ENCODE measurements at regions not wholly inside any gene's neighbourhood (a gene's known extent, or its start where the extent isn't known, plus 50 kb on each side); places are given as distances from the start of the nearest gene placed in this dataset.

- H3K4me3 ChIP-seq (ENCODE audit: low read depth, low read length) = no peak overlapping the region
- no peak for DNase-seq (ENCODE audit: low read depth)
These were observed 425.5 kb downstream of the GLRX3 start for GRCh38 chr10:130561681-130562080.

GRCh38 chr10:130567011-130567410 lies 430.8 kb downstream of the GLRX3 start:
- no peak for DNase-seq (ENCODE audit: low read depth)
- H3K4me3 ChIP-seq (ENCODE audit: low read depth, low read length) = no peak overlapping the region

- H3K4me3 ChIP-seq (ENCODE audit: low read depth, low read length) = no peak overlapping the region
- DNase-seq (ENCODE audit: low read depth) = no peak
These were observed 431.2 kb downstream of the GLRX3 start for GRCh38 chr10:130567436-130567835.

- no peak for DNase-seq (ENCODE audit: low read depth)
- H3K4me3 ChIP-seq (ENCODE audit: low read depth, low read length) = no peak overlapping the region
These were observed 432.1 kb downstream of the GLRX3 start for GRCh38 chr10:130568246-130568645.

GRCh38 chr10:130570074-130570473 lies 433.9 kb downstream of the GLRX3 start:
- DNase-seq (ENCODE audit: low read depth) = no peak

GRCh38 chr10:130571674-130572073 lies 435.5 kb downstream of the GLRX3 start:
- no peak overlapping the region for H3K4me3 ChIP-seq (ENCODE audit: low read depth, low read length)
- DNase-seq (ENCODE audit: low read depth) = no peak

More at GRCh38 chr10:130570074-130570473, 433.9 kb downstream of the GLRX3 start:
- no peak overlapping the region for H3K4me3 ChIP-seq (ENCODE audit: low read depth, low read length)

- DNase-seq (ENCODE audit: low read depth) = no peak
- no peak overlapping the region for H3K4me3 ChIP-seq (ENCODE audit: low read depth, low read length)
These were observed 437.3 kb downstream of the GLRX3 start for GRCh38 chr10:130573446-130573845.

- DNase-seq (ENCODE audit: low read depth) = no peak
- no peak overlapping the region for H3K4me3 ChIP-seq (ENCODE audit: low read depth, low read length)
These were observed 439.6 kb downstream of the GLRX3 start for GRCh38 chr10:130575756-130576285.

GRCh38 chr10:130576427-130576826 lies 440.2 kb downstream of the GLRX3 start:
- no peak overlapping the region for H3K4me3 ChIP-seq (ENCODE audit: low read depth, low read length)

GRCh38 chr10:130577039-130577438 lies 440.8 kb downstream of the GLRX3 start:
- no peak for DNase-seq (ENCODE audit: low read depth)

More at GRCh38 chr10:130576427-130576826, 440.2 kb downstream of the GLRX3 start:
- no peak for DNase-seq (ENCODE audit: low read depth)

GRCh38 chr10:130578532-130579289 lies 442.5 kb downstream of the GLRX3 start:
- no peak for DNase-seq (ENCODE audit: low read depth)
- no peak overlapping the region for H3K4me3 ChIP-seq (ENCODE audit: low read depth, low read length)

More at GRCh38 chr10:130577039-130577438, 440.8 kb downstream of the GLRX3 start:
- H3K4me3 ChIP-seq (ENCODE audit: low read depth, low read length) = no peak overlapping the region

- no peak overlapping the region for H3K4me3 ChIP-seq (ENCODE audit: low read depth, low read length)
- DNase-seq (ENCODE audit: low read depth) = no peak
These were observed 443.7 kb downstream of the GLRX3 start for GRCh38 chr10:130579913-130580312.

- no peak overlapping the region for H3K4me3 ChIP-seq (ENCODE audit: low read depth, low read length)
- no peak for DNase-seq (ENCODE audit: low read depth)
These were observed 444.8 kb downstream of the GLRX3 start for GRCh38 chr10:130580975-130581374.

- no peak for DNase-seq (ENCODE audit: low read depth)
- no peak overlapping the region for H3K4me3 ChIP-seq (ENCODE audit: low read depth, low read length)
These were observed 451.5 kb downstream of the GLRX3 start for GRCh38 chr10:130587718-130588117.

- no peak overlapping the region for H3K4me3 ChIP-seq (ENCODE audit: low read depth, low read length)
These were observed 469.8 kb downstream of the GLRX3 start for GRCh38 chr10:130606001-130606405.

GRCh38 chr10:130607366-130607765 lies 471.2 kb downstream of the GLRX3 start:
- no peak for DNase-seq (ENCODE audit: low read depth)
- H3K4me3 ChIP-seq (ENCODE audit: low read depth, low read length) = no peak overlapping the region

More at GRCh38 chr10:130606001-130606405, 469.8 kb downstream of the GLRX3 start:
- DNase-seq (ENCODE audit: low read depth) = no peak

- DNase-seq (ENCODE audit: low read depth) = no peak
These were observed 475.0 kb downstream of the GLRX3 start for GRCh38 chr10:130611239-130611638.

GRCh38 chr10:130615457-130615856 lies 479.3 kb downstream of the GLRX3 start:
- no peak overlapping the region for H3K4me3 ChIP-seq (ENCODE audit: low read depth, low read length)
- no peak for DNase-seq (ENCODE audit: low read depth)

More at GRCh38 chr10:130611239-130611638, 475.0 kb downstream of the GLRX3 start:
- H3K4me3 ChIP-seq (ENCODE audit: low read depth, low read length) = no peak overlapping the region

- no peak for DNase-seq (ENCODE audit: low read depth)
- no peak overlapping the region for H3K4me3 ChIP-seq (ENCODE audit: low read depth, low read length)
These were observed 481.8 kb downstream of the GLRX3 start for GRCh38 chr10:130617985-130618384.

- no peak overlapping the region for H3K4me3 ChIP-seq (ENCODE audit: low read depth, low read length)
- DNase-seq (ENCODE audit: low read depth) = no peak
These were observed 482.5 kb downstream of the GLRX3 start for GRCh38 chr10:130618647-130619046.

- no peak for DNase-seq (ENCODE audit: low read depth)
- H3K4me3 ChIP-seq (ENCODE audit: low read depth, low read length) = no peak overlapping the region
These were observed 485.1 kb downstream of the GLRX3 start for GRCh38 chr10:130621231-130621775.

Measured in skeletal muscle cell (primary cell).